ENCODE measurements at regions not wholly inside any gene's neighbourhood (a gene's known extent, or its start where the extent isn't known, plus 50 kb on each side); places are given as distances from the start of the nearest gene placed in this dataset.
"Not testable (repeated sequence)": the region's sequence is repeated elsewhere in the genome, so short reads cannot be mapped to it uniquely, and the experiment has no call there.

DNA sequence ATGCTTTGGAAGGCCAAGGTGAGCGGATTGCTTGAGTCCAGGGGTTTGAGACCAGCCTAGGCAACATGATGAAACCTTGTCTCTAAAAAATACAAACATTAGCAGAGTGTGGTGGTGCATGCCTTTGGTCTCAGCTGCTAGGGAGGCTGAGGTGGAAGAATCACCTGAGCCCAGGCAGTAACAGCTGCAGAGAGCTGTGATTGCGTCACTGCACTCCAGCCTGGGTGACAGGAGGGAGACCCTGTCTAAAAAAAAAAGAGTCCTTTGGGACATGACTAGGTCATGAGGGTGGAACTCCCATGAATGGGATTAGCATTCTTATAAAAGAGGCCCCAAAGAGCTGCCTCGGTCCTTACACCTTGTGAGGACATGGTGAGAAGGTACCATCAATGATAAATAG lies 436.0 kb upstream of the NR5A2 start:
- H3K4me3 Mint-ChIP-seq (ENCODE audit: unreplicated experiment): no peak overlapping the region
- TF ChIP-seq, protein P1, sequence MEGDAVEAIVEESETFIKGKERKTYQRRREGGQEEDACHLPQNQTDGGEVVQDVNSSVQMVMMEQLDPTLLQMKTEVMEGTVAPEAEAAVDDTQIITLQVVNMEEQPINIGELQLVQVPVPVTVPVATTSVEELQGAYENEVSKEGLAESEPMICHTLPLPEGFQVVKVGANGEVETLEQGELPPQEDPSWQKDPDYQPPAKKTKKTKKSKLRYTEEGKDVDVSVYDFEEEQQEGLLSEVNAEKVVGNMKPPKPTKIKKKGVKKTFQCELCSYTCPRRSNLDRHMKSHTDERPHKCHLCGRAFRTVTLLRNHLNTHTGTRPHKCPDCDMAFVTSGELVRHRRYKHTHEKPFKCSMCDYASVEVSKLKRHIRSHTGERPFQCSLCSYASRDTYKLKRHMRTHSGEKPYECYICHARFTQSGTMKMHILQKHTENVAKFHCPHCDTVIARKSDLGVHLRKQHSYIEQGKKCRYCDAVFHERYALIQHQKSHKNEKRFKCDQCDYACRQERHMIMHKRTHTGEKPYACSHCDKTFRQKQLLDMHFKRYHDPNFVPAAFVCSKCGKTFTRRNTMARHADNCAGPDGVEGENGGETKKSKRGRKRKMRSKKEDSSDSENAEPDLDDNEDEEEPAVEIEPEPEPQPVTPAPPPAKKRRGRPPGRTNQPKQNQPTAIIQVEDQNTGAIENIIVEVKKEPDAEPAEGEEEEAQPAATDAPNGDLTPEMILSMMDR (IDR thresholded peaks at IDR 0.05; ENCODE audit: insufficient read depth, low read depth, low read length): no peak
- TF ChIP-seq EZH2 (IDR thresholded peaks at IDR 0.05; ENCODE audit: insufficient read depth, low read length): no peak
- H3K4me1 ChIP-seq (ENCODE audit: insufficient read depth, low read length): no peaks in the 10 kb centered on the region
- H3K4me3 ChIP-seq (ENCODE audit: insufficient read depth, low read depth, low read length): no peak overlapping the region
- H3K9ac ChIP-seq (ENCODE audit: low read length): no peak overlapping the region
- H3K27ac ChIP-seq (ENCODE audit: low read depth, low read length): no peak overlapping the region
- H3K4me1 Mint-ChIP-seq (ENCODE audit: low read depth, unreplicated experiment): peaks cover 9% of the 10 kb centered on the region
- H3K27me3 Mint-ChIP-seq (ENCODE audit: low read depth, unreplicated experiment): no peaks in the 10 kb centered on the region
- no peaks in the 10 kb centered on the region for H3K9me3 Mint-ChIP-seq (ENCODE audit: unreplicated experiment)
- H3K36me3 Mint-ChIP-seq (ENCODE audit: low read depth, unreplicated experiment): no peaks in the 10 kb centered on the region
- no peaks in the 10 kb centered on the region for H3K27me3 ChIP-seq (ENCODE audit: insufficient read depth, low read length)
- FAIRE-seq (no peak), DNase-seq (ENCODE audit: low read depth) (no peak)
- H4K20me1 ChIP-seq (ENCODE audit: insufficient read depth, low read length): no peaks in the 10 kb centered on the region
- H3K79me2 ChIP-seq (ENCODE audit: insufficient read depth, low read length): no peaks in the 10 kb centered on the region
- no peaks in the 10 kb centered on the region for H3K9me3 ChIP-seq (ENCODE audit: insufficient read depth, low read depth, low read length)
- H2AFZ ChIP-seq (ENCODE audit: low read depth, low read length): no peak overlapping the region
- H3K36me3 ChIP-seq (ENCODE audit: insufficient read depth, low read length): no peaks in the 10 kb centered on the region
- no peak overlapping the region for H3K27ac Mint-ChIP-seq (ENCODE audit: unreplicated experiment)
- no peak overlapping the region for H3K4me2 ChIP-seq (ENCODE audit: low read length)

DNA sequence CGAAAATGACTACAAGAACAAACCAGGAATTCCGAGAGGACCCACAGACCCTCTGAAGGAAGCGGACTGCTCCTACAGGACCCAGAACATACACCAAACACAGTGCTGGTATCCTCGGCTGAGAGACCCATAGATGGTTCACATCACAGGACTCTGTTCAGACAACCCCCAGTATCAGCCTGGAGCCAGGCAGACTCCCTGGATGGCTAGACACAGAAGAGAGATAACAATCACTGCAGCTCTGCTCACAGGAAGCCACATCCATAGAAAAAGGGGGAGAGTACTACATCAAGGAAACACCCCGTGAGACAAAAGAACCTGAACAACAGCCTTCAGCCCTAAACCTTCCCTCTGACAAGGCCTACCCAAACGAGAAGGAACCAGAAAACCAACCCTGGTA lies 434.0 kb upstream of the NR5A2 start:
- H3K36me3 ChIP-seq (ENCODE audit: insufficient read depth, low read length): no peaks in the 10 kb centered on the region
- no peaks in the 10 kb centered on the region for H3K4me1 ChIP-seq (ENCODE audit: insufficient read depth, low read length)
- TF ChIP-seq, protein P1 (IDR thresholded peaks at IDR 0.05; ENCODE audit: insufficient read depth, low read depth, low read length): no peak
- TF ChIP-seq EZH2 (IDR thresholded peaks at IDR 0.05; ENCODE audit: insufficient read depth, low read length): no peak
- Mint-ChIP-seq H3K27ac (ENCODE audit: unreplicated experiment) (no peak overlapping the region), H3K27me3 (ENCODE audit: low read depth, unreplicated experiment) (no peaks in the 10 kb centered on the region), H3K4me1 (ENCODE audit: low read depth, unreplicated experiment) (peaks cover 9% of the 10 kb centered on the region), H3K36me3 (ENCODE audit: low read depth, unreplicated experiment) (no peaks in the 10 kb centered on the region), H3K4me3 (ENCODE audit: unreplicated experiment) (no peak overlapping the region), H3K9me3 (ENCODE audit: unreplicated experiment) (no peaks in the 10 kb centered on the region)
- no peak for DNase-seq (ENCODE audit: low read depth)
- no peaks in the 10 kb centered on the region for H3K27me3 ChIP-seq (ENCODE audit: insufficient read depth, low read length)
- no peaks in the 10 kb centered on the region for H4K20me1 ChIP-seq (ENCODE audit: insufficient read depth, low read length)
- no peak for FAIRE-seq
- no peak overlapping the region for H2AFZ ChIP-seq (ENCODE audit: low read depth, low read length)
- no peak overlapping the region for H3K9ac ChIP-seq (ENCODE audit: low read length)
- no peak overlapping the region for H3K4me2 ChIP-seq (ENCODE audit: low read length)
- no peak overlapping the region for H3K27ac ChIP-seq (ENCODE audit: low read depth, low read length)
- H3K79me2 ChIP-seq (ENCODE audit: insufficient read depth, low read length): no peaks in the 10 kb centered on the region
- no peak overlapping the region for H3K4me3 ChIP-seq (ENCODE audit: insufficient read depth, low read depth, low read length)
- no peaks in the 10 kb centered on the region for H3K9me3 ChIP-seq (ENCODE audit: insufficient read depth, low read depth, low read length)

DNA sequence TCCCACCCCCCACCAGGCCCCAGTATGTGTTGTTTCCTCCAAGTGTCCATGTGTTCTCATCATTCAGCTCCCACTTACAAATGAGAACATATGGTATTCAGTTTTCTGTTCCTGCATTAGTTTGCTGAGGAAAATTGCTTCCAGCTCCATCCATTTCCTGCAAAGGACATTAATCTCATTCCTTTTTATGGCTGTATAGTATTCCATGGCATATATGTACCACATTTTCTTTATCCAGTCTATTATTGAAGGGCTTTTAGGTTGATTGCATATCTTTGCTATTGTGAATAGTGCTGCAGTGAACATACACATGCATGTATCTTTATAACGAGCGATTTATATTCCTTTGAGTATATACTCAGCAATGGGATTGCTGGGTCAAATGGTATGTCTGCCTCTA lies 431.1 kb upstream of the NR5A2 start:
- not testable (repeated sequence) for H3K4me2 ChIP-seq (ENCODE audit: low read length); H2AFZ ChIP-seq (ENCODE audit: low read depth, low read length); H3K4me1 Mint-ChIP-seq (ENCODE audit: low read depth, unreplicated experiment); H3K79me2 ChIP-seq (ENCODE audit: insufficient read depth, low read length); H3K27ac Mint-ChIP-seq (ENCODE audit: unreplicated experiment); H4K20me1 ChIP-seq (ENCODE audit: insufficient read depth, low read length); FAIRE-seq; H3K9me3 Mint-ChIP-seq (ENCODE audit: unreplicated experiment); H3K4me1 ChIP-seq (ENCODE audit: insufficient read depth, low read length); H3K27ac ChIP-seq (ENCODE audit: low read depth, low read length); H3K27me3 Mint-ChIP-seq (ENCODE audit: low read depth, unreplicated experiment); H3K4me3 ChIP-seq (ENCODE audit: insufficient read depth, low read depth, low read length); H3K27me3 ChIP-seq (ENCODE audit: insufficient read depth, low read length); H3K9me3 ChIP-seq (ENCODE audit: insufficient read depth, low read depth, low read length); H3K9ac ChIP-seq (ENCODE audit: low read length); H3K36me3 Mint-ChIP-seq (ENCODE audit: low read depth, unreplicated experiment); H3K4me3 Mint-ChIP-seq (ENCODE audit: unreplicated experiment); DNase-seq (ENCODE audit: low read depth); H3K36me3 ChIP-seq (ENCODE audit: insufficient read depth, low read length)

All from astrocyte (in vitro differentiated cells and primary cell).